ENCODE measurements at regions not wholly inside any gene's neighbourhood (a gene's known extent, or its start where the extent isn't known, plus 50 kb on each side); places are given as distances from the start of the nearest gene placed in this dataset.
"Not testable (repeated sequence)": the region's sequence is repeated elsewhere in the genome, so short reads cannot be mapped to it uniquely, and the experiment has no call there.

- ATAC-seq (ENCODE audit: low read depth in 2 of 2) (no peak), DNase-seq (no peak)
These were observed 1519.5 kb upstream of the SEL1L start for GRCh38 chr14:83053022-83053710.

GRCh38 chr14:83058068-83058467, 1524.4 kb upstream of the SEL1L start:
- no peaks in the 10 kb centered on the region for H3K4me1 Mint-ChIP-seq
- no peaks in the 10 kb centered on the region for H3K27me3 Mint-ChIP-seq
- peaks cover 0 to 16% (median 5%) of the 10 kb centered on the region in 7 donors for H3K9me3 Mint-ChIP-seq
- no peaks in the 10 kb centered on the region for H3K36me3 Mint-ChIP-seq
- DNase-seq = no peak
- H3K4me3 Mint-ChIP-seq = no peak overlapping the region
- no peak for ATAC-seq (ENCODE audit: low read depth in 2 of 2)
- H3K27ac Mint-ChIP-seq = no peak overlapping the region

More at GRCh38 chr14:83053022-83053710, 1519.5 kb upstream of the SEL1L start:
- Mint-ChIP-seq H3K9me3 (peaks cover 0 to 14% (median 6%) of the 10 kb centered on the region in 7 donors), H3K36me3 (no peaks in the 10 kb centered on the region), H3K27ac (no peak overlapping the region), H3K27me3 (no peaks in the 10 kb centered on the region), H3K4me1 (no peaks in the 10 kb centered on the region), H3K4me3 (no peak overlapping the region)

- Mint-ChIP-seq H3K4me1 (no peaks in the 10 kb centered on the region), H3K27me3 (no peaks in the 10 kb centered on the region), H3K9me3 (peaks cover 0 to 13% (median 3%) of the 10 kb centered on the region in 7 donors), H3K4me3 (no peak overlapping the region), H3K36me3 (no peaks in the 10 kb centered on the region), H3K27ac (no peak overlapping the region)
- DNase-seq (no peak), ATAC-seq (ENCODE audit: low read depth in 2 of 2) (no peak)
These were observed 1538.3 kb upstream of the SEL1L start for GRCh38 chr14:83071888-83072501.

DNA sequence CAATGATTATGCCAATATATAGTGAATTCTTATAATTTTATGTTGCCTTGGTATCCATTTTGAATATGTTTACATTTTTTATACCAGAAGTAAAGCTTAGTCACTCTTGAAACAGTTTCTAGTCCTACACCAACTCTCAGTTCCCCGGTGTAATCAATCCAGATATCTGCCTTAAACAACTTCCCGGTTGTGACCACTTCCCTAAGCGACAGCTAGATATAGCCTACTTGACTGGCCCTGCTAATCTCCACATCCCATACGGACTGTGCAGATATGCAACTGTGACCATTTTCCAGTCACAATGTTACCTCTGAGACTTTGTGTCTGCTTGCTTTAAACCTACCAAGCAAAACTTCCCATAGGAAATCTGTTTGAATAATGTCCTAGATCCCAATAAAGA, 1551.5 kb upstream of the SEL1L start:
- H3K9me3 Mint-ChIP-seq = peaks cover 0 to 4% (median 2%) of the 10 kb centered on the region in 7 donors
- no peak for ATAC-seq (ENCODE audit: low read depth in 2 of 2)
- no peaks in the 10 kb centered on the region for H3K36me3 Mint-ChIP-seq

DNA sequence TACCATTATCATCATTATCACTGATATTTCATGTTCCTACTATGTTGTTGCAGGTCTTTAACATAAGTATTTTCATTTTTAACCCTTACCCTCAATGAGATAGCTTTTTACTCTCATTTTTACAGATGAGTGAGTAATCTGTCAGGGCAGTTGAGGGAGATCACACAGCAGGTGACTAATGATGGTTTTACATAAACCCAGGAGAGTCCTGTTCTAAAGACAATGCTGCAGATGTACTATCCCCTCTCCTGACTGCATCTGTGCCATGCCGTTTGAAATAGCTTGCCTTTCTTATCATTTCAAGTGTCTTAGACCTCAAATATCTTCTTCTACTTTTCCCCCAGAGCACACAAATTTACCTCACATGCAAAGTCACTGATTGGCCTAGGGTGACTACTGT, 1552.1 kb upstream of the SEL1L start:
- no peak overlapping the region for H3K27ac Mint-ChIP-seq
- H3K4me1 Mint-ChIP-seq = no peaks in the 10 kb centered on the region
- no peaks in the 10 kb centered on the region for H3K36me3 Mint-ChIP-seq
- peaks cover 0 to 5% (median 2%) of the 10 kb centered on the region in 7 donors for H3K9me3 Mint-ChIP-seq
- no peaks in the 10 kb centered on the region for H3K27me3 Mint-ChIP-seq
- ATAC-seq (ENCODE audit: low read depth in 2 of 2) (no peak), DNase-seq (no peak)
- H3K4me3 Mint-ChIP-seq = no peak overlapping the region

More for the DNA sequence above, 1551.5 kb upstream of the SEL1L start:
- DNase-seq = no peak
- Mint-ChIP-seq H3K4me1 (no peaks in the 10 kb centered on the region), H3K4me3 (no peak overlapping the region), H3K27me3 (no peaks in the 10 kb centered on the region), H3K27ac (no peak overlapping the region)

DNA sequence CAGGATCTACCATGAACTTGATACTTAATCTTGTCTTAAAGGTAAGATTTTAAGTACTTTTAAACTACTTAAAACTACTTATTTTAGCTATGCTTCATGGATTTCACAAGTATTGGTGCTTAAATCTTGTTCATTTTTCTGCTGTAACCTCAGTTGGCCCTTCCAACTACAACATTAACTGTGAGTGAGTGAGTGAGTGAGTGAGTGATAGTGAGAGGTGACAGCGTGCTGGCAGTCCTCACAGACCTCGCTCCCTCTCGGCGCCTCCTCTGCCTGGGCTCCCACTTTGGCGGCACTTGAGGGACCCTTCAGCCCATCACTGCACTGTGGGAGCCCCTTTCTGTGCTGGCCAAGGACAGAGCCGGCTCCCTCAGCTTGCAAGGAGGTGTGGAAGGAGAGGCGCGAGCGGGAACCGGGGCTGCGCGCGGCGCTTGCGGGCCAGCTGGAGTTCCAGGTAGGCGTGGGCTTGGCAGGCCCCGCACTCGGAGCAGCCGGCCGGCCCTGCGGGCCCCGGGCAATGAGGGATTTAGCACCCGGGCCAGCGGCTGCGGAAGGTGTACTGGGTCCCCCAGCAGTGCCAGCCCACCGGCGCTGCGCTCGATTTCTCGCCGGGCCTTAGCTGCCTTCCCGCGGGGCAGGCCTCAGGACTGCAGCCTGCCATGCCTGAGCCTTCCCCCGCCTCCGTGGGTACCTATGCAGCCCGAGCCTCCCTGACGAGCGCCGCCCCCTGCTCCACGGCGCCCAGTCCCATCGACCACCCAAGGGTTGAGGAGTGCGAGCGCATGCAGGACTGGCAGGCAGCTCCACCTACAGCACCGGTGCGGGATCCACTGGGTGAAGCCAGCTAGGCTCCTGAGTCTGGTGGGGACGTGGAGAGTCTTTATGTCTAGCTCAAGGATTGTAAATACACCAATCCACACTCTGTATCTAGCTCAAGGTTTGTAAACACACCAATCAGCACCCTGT, 1558.6 kb upstream of the SEL1L start:
- ATAC-seq (ENCODE audit: low read depth in 2 of 2); DNase-seq; H3K27me3 Mint-ChIP-seq; H3K36me3 Mint-ChIP-seq; H3K27ac Mint-ChIP-seq; H3K4me3 Mint-ChIP-seq; H3K4me1 Mint-ChIP-seq: not testable (repeated sequence)
- peaks cover 0 to 12% (median 5%) of the 10 kb centered on the region in 7 donors for H3K9me3 Mint-ChIP-seq

DNA sequence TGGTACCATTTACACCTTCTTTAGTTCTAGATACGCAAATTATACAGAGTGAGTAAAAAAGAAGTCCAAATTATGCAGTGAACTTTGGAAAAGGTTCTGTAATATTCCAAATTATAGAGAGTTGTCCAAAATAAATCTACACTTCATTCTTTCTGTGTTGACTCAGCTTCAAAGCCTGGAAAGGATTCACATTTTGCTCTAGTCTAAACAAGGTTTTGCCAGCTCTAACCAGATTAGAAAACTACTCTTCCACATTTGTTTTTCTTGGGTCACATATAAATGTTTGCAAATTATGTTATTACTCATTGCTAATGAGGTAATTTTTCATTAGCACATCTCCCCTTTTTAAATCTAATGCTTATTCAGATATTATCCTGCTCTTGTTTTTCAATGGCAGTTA, 1562.4 kb upstream of the SEL1L start:
- Mint-ChIP-seq H3K27me3 (no peaks in the 10 kb centered on the region), H3K4me3 (no peak overlapping the region), H3K9me3 (peaks cover 0 to 12% (median 5%) of the 10 kb centered on the region in 7 donors), H3K36me3 (no peaks in the 10 kb centered on the region), H3K27ac (no peak overlapping the region), H3K4me1 (no peaks in the 10 kb centered on the region)
- ATAC-seq (ENCODE audit: low read depth in 2 of 2) (no peak), DNase-seq (no peak)

DNA sequence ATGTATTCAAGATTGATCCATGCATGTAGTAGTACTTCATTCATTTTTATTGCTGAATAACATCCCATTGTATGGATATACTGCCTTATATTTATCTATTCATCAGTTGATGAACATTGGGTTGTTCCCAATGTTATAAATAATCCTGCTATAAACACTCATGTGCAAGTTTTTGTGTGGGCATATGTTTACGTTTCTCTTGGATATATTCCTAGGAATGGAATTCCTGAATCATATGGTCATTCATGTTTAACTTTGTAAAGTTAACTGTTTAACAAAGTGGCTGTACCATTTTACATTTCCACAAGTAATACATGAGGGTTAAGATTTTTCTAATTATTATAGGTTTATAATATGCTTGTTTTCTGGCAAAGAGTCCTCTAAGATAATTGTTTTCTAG, 1568.2 kb upstream of the SEL1L start:
- Mint-ChIP-seq H3K4me3 (no peak overlapping the region), H3K4me1 (no peaks in the 10 kb centered on the region), H3K36me3 (no peaks in the 10 kb centered on the region), H3K9me3 (peaks cover 0 to 10% (median 0%) of the 10 kb centered on the region in 7 donors), H3K27me3 (no peaks in the 10 kb centered on the region), H3K27ac (no peak overlapping the region)
- DNase-seq (no peak), ATAC-seq (ENCODE audit: low read depth in 2 of 2) (no peak)

DNA sequence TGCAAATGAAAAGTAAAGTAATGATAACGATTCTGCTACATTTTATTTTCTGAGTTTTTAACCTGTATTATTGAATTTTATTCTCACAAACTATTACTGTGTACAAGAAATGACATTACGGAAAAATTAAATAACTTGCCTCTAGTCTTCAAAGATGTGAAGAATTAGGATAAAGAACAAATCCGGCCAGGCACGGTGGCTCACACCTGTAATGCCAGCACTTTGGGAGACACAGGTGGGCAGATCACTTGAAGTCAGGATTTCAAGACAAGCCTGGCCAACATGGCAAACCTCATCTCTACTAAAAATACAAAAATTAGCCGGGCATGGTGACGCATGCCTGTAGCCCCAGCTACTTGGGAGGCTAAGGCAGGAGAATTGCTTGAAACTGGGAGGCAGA, 1584.4 kb upstream of the SEL1L start:
- no peak overlapping the region for H3K27ac Mint-ChIP-seq
- no peaks in the 10 kb centered on the region for H3K27me3 Mint-ChIP-seq
- H3K36me3 Mint-ChIP-seq = no peaks in the 10 kb centered on the region
- ATAC-seq (ENCODE audit: low read depth in 2 of 2) (no peak), DNase-seq (no peak)
- peaks cover 0 to 8% (median 4%) of the 10 kb centered on the region in 7 donors for H3K9me3 Mint-ChIP-seq
- H3K4me3 Mint-ChIP-seq = peak overlapping the region in 1 of 8 donors; percentile 35
- H3K4me1 Mint-ChIP-seq = no peaks in the 10 kb centered on the region

- no peaks in the 10 kb centered on the region for H3K4me1 Mint-ChIP-seq
- H3K27ac Mint-ChIP-seq = no peak overlapping the region
- no peaks in the 10 kb centered on the region for H3K36me3 Mint-ChIP-seq
- no peak for DNase-seq
- H3K27me3 Mint-ChIP-seq = no peaks in the 10 kb centered on the region
- peaks cover 0 to 12% (median 5%) of the 10 kb centered on the region in 7 donors for H3K9me3 Mint-ChIP-seq
- no peak overlapping the region for H3K4me3 Mint-ChIP-seq
- no peak for ATAC-seq (ENCODE audit: low read depth in 2 of 2)
These were observed 1586.5 kb upstream of the SEL1L start for GRCh38 chr14:83120187-83120586.

- Mint-ChIP-seq H3K4me3 (no peak overlapping the region), H3K27ac (no peak overlapping the region), H3K4me1 (no peaks in the 10 kb centered on the region), H3K27me3 (no peaks in the 10 kb centered on the region), H3K9me3 (peaks cover 0 to 18% (median 6%) of the 10 kb centered on the region in 7 donors), H3K36me3 (no peaks in the 10 kb centered on the region)
- ATAC-seq (ENCODE audit: low read depth in 2 of 2) (no peak), DNase-seq (no peak)
These were observed 1592.4 kb upstream of the SEL1L start for GRCh38 chr14:83126076-83126475.

GRCh38 chr14:83128783-83129182, 1595.1 kb upstream of the SEL1L start:
- Mint-ChIP-seq H3K4me1 (no peaks in the 10 kb centered on the region), H3K27me3 (no peaks in the 10 kb centered on the region), H3K27ac (no peak overlapping the region), H3K4me3 (no peak overlapping the region), H3K9me3 (peaks cover 0 to 19% (median 6%) of the 10 kb centered on the region in 7 donors), H3K36me3 (no peaks in the 10 kb centered on the region)
- no peak for ATAC-seq (ENCODE audit: low read depth in 2 of 2)
- no peak for DNase-seq

GRCh38 chr14:83129496-83129895, 1595.8 kb upstream of the SEL1L start:
- Mint-ChIP-seq H3K4me3 (no peak overlapping the region), H3K36me3 (no peaks in the 10 kb centered on the region), H3K27ac (no peak overlapping the region), H3K4me1 (no peaks in the 10 kb centered on the region), H3K9me3 (peaks cover 2 to 18% (median 6%) of the 10 kb centered on the region in 7 donors), H3K27me3 (no peaks in the 10 kb centered on the region)
- DNase-seq (no peak), ATAC-seq (ENCODE audit: low read depth in 2 of 2) (no peak)
